GM21825 (cell line): ENCODE measurements at regions not wholly inside any gene's neighbourhood (a gene's known extent, or its start where the extent isn't known, plus 50 kb on each side); places are given as distances from the start of the nearest gene placed in this dataset.

Experiments
- ATAC-seq: cut with Tn5 transposase; IDR thresholded peaks from one replicate; pipeline ENCODE4 v1.9.1; 2021; ENCODE audit warnings: mild to moderate bottlenecking, moderate library complexity; ENCODE audit not compliant: unreplicated experiment

GRCh38 chr6:71512256-71512655 lies 223.6 kb downstream of the OGFRL1 start:
- no peak for ATAC-seq

- ATAC-seq = no peak
Observed at GRCh38 chr6:71513036-71513435, 224.4 kb downstream of the OGFRL1 start.

GRCh38 chr6:71523548-71523947 lies 234.9 kb downstream of the OGFRL1 start:
- ATAC-seq = no peak

- ATAC-seq = no peak
Observed at GRCh38 chr6:71524201-71524600, 235.6 kb downstream of the OGFRL1 start.

GRCh38 chr6:71527886-71528285 lies 239.3 kb downstream of the OGFRL1 start:
- ATAC-seq = no peak

GRCh38 chr6:71529026-71529425 lies 240.4 kb downstream of the OGFRL1 start:
- ATAC-seq = no peak

GRCh38 chr6:71529769-71530168 lies 241.2 kb downstream of the OGFRL1 start:
- no peak for ATAC-seq

- no peak for ATAC-seq
Observed at GRCh38 chr6:71531006-71531405, 242.4 kb downstream of the OGFRL1 start.

GRCh38 chr6:71531841-71532240 lies 243.2 kb downstream of the OGFRL1 start:
- ATAC-seq = no peak

GRCh38 chr6:71533939-71534379 lies 245.3 kb downstream of the OGFRL1 start:
- no peak for ATAC-seq

GRCh38 chr6:71534921-71535320 lies 246.3 kb downstream of the OGFRL1 start:
- no peak for ATAC-seq

GRCh38 chr6:71537717-71538116 lies 249.1 kb downstream of the OGFRL1 start:
- no peak for ATAC-seq

- ATAC-seq = no peak
Observed at GRCh38 chr6:71544028-71544427, 255.4 kb downstream of the OGFRL1 start.

- no peak for ATAC-seq
Observed at GRCh38 chr6:71544906-71545305, 256.3 kb downstream of the OGFRL1 start.

- no peak for ATAC-seq
Observed at GRCh38 chr6:71545905-71546304, 257.3 kb downstream of the OGFRL1 start.

GRCh38 chr6:71551798-71552197 lies 263.2 kb downstream of the OGFRL1 start:
- no peak for ATAC-seq

- no peak for ATAC-seq
Observed at GRCh38 chr6:71556141-71556540, 267.5 kb downstream of the OGFRL1 start.

GRCh38 chr6:71558974-71559373 lies 270.4 kb downstream of the OGFRL1 start:
- ATAC-seq = no peak

GRCh38 chr6:71567562-71567961 lies 279.0 kb downstream of the OGFRL1 start:
- no peak for ATAC-seq

- ATAC-seq = no peak
Observed at GRCh38 chr6:71577766-71578165, 289.2 kb downstream of the OGFRL1 start.

GRCh38 chr6:71579902-71580301 lies 291.3 kb downstream of the OGFRL1 start:
- ATAC-seq = no peak

GRCh38 chr6:71582820-71583219 lies 294.2 kb downstream of the OGFRL1 start:
- ATAC-seq = no peak

- no peak for ATAC-seq
Observed at GRCh38 chr6:71584712-71585436, 296.3 kb downstream of the OGFRL1 start.
